Stimulated activated CD4-positive, alpha-beta T cell treated with anti-CD3 and anti-CD28 coated beads, Interleukin-1b, Interleukin-23, amount 100 ng/mL, for 1 hour (primary cell): ENCODE measurements at regions not wholly inside any gene's neighbourhood (a gene's known extent, or its start where the extent isn't known, plus 50 kb on each side); places are given as distances from the start of the nearest gene placed in this dataset.

ENCODE experiments used
- DNase-seq, 2 donors: peaks; one replicate each; pipeline ENCODE4 v3.0.0-alpha.2; 2020; ENCODE audit warnings: low read depth in 2 of 2

- DNase-seq: no peak
These were observed 133.8 kb downstream of the TMEM38B start for GRCh38 chr9:105828171-105828570.

DNA sequence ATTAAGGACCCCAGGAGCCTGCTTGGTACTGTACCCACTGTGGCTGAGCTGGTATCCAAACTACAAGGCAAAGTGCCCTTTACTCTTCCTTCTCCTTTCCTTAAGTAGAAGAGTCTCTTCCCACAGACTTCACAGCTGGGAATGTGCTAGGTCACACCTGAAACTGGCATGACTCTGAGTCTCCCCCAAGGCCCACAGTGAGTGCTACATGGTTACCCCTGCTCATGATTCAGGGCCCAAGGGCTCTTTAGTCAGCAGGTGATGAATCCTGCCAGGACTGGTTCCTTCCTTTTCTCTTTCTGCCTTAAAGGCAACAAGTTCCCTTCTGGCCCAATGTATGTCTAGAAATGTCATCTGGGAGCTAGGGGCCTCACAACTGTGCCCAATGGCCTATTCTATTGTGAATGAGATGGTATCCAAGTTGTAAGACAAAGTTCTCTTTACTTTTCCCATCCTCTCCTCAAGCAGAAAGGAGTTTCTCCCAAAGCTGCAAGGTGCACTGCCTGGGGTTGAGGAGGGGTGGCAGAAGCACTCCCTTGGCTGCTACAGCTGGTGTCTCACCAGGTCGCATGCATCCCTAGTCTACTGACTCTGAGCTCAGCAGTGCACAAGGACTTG lies 134.4 kb downstream of the TMEM38B start:
- DNase-seq: no peak

GRCh38 chr9:105830461-105830860 lies 136.1 kb downstream of the TMEM38B start:
- DNase-seq: no peak

- DNase-seq: no peak
These were observed 137.9 kb downstream of the TMEM38B start for GRCh38 chr9:105832096-105832710.

GRCh38 chr9:105833271-105833975 lies 139.1 kb downstream of the TMEM38B start:
- no peak for DNase-seq

DNA sequence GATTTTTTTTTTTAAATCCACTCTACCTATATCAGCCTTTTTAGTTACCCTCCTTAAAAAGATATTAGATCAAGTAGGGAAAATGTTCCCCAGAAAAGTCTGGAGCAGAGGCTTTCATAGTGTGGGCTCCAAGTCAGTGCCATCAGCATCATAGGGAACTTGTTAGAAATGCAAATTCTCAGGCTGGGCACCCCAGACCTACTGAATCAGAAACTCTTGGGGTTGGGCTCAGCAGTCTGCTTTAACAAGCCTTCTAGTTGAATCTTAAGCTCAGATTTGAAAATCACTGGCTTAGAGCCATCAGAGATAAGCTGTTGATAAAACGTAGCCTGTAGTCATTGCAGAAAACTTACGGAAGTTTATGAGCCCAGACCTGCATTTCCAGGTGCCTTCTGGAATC lies 140.1 kb downstream of the TMEM38B start:
- DNase-seq: no peak

- no peak for DNase-seq
These were observed 141.4 kb downstream of the TMEM38B start for GRCh38 chr9:105835721-105836120.

DNA sequence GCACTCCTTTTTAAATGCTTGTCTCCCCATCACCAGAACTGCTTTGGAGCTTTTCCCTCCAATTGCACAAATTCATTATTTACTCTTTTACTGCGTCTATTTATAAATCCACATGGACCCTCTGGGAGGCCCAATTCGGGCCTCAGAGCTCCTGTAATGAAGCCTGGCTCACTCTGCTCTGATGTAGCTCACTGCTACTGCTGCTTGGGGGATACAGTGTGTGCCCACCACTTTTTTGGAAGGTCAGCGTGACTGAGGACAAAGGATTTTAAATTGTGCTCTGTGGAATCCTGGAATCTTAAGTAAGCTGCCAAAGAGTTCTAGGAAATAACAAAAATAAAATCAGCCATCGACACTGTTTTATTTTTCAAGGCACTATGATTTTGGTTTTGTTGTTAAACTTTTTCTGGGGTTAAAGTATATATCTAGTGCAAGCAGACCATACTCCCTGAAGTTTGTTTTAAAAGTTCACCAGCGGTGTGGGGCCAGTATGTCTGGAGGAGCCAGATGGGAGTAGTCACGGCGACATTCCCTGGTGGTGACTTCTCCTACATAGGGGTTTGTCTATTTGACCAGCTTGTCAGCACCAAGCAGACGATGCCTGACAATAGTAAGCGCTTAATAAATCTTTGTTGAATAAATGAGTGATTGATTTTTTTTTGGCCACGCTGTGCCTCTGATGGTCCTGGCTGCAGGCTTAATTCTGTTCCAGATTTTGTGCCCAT lies 142.8 kb downstream of the TMEM38B start:
- no peak for DNase-seq

- DNase-seq: no peak
These were observed 147.2 kb downstream of the TMEM38B start for GRCh38 chr9:105841562-105841961.

DNA sequence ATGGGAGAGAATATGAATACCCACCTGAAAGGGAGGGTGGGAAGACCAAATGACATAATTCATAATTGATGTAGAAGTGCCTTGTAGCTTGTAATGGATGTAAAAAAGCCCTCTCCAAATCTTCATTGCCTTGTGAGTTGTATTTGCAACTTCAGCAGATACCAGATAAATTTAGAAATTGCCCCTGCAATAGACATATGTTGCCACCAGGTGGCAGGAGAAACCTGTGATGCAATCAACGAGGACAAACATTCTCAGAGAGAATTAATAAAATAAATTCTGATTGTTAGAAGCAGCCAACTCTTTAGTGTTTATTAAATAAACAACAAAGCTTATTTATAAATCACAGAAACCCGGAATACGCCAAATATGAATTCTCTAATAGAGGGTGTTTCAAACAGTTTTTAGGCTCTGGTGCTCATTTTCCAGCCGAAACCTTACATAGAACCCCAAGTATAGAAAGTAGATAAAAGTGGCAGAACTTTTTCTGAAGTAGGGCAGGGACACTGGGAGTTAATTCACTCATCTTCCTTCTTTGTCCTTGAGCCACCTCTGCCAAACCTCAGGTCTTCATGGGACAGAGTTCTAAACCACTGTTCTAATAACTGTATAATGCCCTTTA lies 147.8 kb downstream of the TMEM38B start:
- DNase-seq: no peak

DNA sequence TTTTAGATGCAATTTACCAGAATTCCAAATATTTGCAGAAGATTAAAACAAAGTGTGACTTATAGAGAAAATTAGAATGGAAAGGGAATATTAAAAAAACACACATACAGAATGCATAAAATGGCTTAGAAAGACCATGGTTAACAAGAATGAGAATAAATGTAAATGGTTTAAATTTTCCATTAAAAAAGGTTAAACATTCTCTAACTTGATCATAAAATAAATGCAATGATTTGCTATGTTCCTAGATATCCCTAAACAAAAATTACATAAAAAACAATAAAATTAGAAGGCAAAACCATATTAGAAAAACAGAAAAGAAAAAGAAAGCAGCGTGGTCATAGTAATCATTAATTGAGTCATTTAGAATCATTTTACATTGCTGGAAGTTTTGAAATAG lies 152.5 kb downstream of the TMEM38B start:
- no peak for DNase-seq

- DNase-seq: no peak
These were observed 156.6 kb downstream of the TMEM38B start for GRCh38 chr9:105850852-105851500.

- DNase-seq: no peak
These were observed 159.9 kb downstream of the TMEM38B start for GRCh38 chr9:105854026-105854782.

- no peak for DNase-seq
These were observed 160.7 kb downstream of the TMEM38B start for GRCh38 chr9:105854783-105855724.

GRCh38 chr9:105855987-105856386 lies 161.6 kb downstream of the TMEM38B start:
- DNase-seq: no peak

DNA sequence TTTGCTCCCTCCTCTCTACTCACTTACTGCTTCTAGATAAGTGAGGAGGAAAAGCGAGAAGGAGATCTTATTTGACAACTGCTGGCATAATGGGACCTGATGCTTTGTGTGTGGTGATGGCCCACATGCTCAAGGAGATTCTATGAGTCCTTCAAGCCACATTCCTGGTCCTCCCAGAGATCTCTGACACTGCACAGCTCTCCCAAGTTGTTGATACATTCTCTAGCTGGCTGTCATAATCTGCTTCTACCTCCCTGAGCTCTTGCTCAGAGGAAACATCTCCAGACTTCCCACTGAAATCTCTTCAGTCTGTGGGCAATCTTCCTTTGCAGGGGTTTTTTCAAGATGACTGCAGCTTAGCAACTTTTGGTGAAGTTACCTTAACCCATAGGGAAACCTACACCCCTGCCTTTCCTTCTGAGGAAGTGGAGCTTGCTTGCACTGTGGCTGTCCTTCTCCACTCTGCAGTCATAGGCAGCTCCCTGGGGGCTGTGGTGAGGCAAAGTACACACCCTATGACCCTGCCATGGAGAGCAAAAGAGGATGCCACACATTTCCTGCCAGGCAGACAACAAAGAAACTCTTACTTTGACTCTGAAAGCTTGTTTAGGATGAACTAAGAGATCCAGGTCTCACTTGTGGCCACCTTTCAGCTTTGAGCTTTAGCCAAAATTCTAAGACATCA lies 163.8 kb downstream of the TMEM38B start:
- DNase-seq: no peak

GRCh38 chr9:105858877-105859276 lies 164.5 kb downstream of the TMEM38B start:
- no peak for DNase-seq

- no peak for DNase-seq
These were observed 165.2 kb downstream of the TMEM38B start for GRCh38 chr9:105859428-105860091.

DNA sequence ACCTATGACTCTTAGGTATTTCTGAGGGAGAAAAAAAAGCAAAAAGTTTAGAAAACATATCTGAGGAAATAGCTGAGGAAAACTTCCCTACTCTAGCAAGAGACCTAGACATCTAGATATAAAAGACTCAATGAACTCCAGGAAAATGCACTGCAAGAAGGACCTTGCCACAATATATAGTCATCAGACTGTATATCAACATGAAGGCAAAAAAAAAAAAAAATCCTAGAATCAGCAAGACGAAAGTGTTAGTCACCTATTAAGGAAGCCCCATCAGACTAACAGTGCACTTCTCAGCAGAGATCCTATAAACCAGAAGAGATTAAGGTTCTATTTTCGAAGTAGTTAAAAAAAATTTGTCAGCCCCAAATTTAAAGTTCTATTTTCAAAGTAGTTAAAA lies 166.2 kb downstream of the TMEM38B start:
- DNase-seq: no peak
